GM18867 (cell line): ENCODE measurements at regions not wholly inside any gene's neighbourhood (a gene's known extent, or its start where the extent isn't known, plus 50 kb on each side); places are given as distances from the start of the nearest gene placed in this dataset.
"Not testable (repeated sequence)": the region's sequence is repeated elsewhere in the genome, so short reads cannot be mapped to it uniquely, and the experiment has no call there.

ENCODE experiments used
- ATAC-seq: cut with Tn5 transposase; IDR thresholded peaks from one replicate; pipeline ENCODE4 v1.9.1; 2021; ENCODE audit warnings: mild to moderate bottlenecking, moderate library complexity; ENCODE audit not compliant: unreplicated experiment

GRCh38 chrX:68951942-68952619 is 123.3 kb downstream of the EFNB1 start:
- not testable (repeated sequence) for ATAC-seq

- ATAC-seq = no peak
These were observed 122.1 kb downstream of the EFNB1 start for GRCh38 chrX:68950937-68951336.

DNA sequence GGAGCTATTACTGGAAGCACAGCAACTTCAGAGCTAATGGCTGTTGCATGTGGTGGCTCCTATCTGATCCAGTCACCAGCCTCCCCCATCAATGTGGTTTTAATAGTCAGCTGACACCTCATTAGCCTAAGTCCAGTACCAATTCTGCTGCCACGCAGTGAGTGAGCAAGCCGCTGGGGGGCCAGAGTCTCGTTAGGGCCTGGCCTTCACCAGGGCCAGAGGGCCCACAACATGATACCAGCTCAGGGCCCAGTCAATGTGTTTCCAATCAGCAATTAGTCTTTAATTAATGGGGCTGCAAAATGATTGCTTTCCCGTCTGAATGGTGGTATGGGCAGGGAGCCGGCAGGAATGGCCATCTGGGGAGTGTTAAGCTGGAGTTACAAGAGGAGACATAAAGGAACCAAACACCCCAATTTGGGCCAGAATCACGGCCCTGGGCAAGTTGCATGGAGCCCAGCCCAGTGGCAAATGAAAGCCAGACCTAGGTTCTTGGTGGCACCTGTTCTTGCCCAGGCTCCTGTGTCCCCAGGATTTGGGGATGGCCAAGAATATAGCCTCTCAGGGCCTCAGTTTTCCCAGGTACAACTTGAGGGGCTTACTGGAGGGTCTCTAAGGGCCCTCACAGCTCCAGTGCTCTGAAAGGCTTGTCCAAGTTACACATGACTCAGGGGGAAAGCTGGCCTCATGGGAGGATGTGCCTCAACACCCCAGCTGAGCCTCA is 119.2 kb downstream of the EFNB1 start:
- no peak for ATAC-seq

DNA sequence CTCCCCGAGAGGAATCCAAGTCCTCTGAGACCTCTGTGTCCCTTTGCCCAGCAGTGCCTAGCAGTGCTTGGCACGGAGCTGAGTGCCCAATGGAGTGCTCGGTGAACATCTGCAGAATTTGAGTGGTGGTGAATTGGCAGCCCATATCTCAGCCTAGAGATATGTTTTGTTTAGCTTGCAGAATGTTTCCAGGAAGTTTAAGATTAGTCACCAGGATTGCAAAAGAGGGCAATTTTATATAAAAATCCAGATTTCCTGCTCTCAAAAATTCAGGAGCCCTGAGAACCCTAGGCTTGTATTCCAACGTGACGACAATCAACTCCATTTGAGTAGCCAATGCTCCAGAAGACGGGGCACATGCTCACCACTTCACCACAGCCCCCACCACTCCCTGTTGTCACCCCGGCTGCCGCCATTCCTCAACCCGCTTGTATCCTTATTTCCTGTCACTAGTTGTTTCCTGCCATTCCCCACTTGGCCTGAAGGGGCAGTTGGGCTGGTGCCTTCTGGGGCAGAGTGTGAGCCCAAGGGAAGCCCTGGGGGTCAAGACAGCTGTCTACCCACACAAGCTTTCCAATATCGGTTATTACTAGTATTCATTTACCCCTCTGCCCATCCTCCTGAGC is 116.9 kb downstream of the EFNB1 start:
- ATAC-seq = no peak

- no peak for ATAC-seq
These were observed 116.3 kb downstream of the EFNB1 start for GRCh38 chrX:68945081-68945602.

- no peak for ATAC-seq
These were observed 115.4 kb downstream of the EFNB1 start for GRCh38 chrX:68944211-68944610.

GRCh38 chrX:68942840-68943239 is 114.0 kb downstream of the EFNB1 start:
- ATAC-seq = no peak

DNA sequence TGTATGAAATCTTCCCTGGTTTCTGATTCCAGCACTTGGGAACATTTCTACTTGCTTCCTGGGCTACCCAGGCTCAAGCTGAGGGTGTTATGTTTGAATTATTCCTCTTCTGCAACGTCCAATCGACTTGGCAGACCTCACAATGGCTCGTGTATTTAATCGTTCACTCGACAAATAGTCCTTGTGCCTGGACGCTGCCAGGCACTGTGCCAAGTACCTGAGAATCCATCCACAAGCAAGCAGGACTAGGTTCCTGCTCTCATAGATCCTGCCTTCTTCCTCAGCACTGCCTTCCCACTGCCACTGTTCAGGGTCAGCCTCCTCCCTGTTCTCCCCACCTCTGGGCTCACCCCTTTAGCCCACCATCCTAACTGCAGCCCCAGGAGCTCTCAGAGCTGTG is 113.3 kb downstream of the EFNB1 start:
- ATAC-seq = no peak

- ATAC-seq = no peak
These were observed 112.6 kb downstream of the EFNB1 start for GRCh38 chrX:68941385-68941952.

- no peak for ATAC-seq
These were observed 111.8 kb downstream of the EFNB1 start for GRCh38 chrX:68940601-68941000.

GRCh38 chrX:68939868-68940267 is 111.0 kb downstream of the EFNB1 start:
- no peak for ATAC-seq

- no peak for ATAC-seq
These were observed 109.6 kb downstream of the EFNB1 start for GRCh38 chrX:68938244-68939004.

- no peak for ATAC-seq
These were observed 108.8 kb downstream of the EFNB1 start for GRCh38 chrX:68937581-68937980.

DNA sequence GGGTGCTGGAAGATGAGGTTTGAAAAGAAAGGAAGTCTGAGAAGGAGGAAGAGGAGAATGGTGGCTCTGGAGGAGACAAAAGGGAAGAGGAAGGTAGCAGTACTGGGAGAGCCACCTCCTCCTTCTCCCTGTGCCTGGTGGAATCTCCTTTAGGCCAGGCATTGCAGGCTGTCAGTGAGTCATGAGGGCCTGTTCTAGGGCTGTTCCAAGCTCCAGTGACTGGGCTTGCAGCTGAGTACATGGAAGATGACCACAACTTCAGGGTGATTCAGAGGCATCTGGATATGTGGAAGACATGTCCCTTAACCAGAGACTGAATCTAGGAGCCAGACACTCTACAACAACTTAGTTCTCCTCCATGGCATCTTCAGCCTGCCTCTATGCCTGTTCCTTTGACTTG is 107.8 kb downstream of the EFNB1 start:
- ATAC-seq = no peak

- ATAC-seq = no peak
These were observed 107.3 kb downstream of the EFNB1 start for GRCh38 chrX:68936126-68936525.

- no peak for ATAC-seq
These were observed 106.5 kb downstream of the EFNB1 start for GRCh38 chrX:68935362-68935761.

- ATAC-seq = no peak
These were observed 106.1 kb downstream of the EFNB1 start for GRCh38 chrX:68934922-68935321.

DNA sequence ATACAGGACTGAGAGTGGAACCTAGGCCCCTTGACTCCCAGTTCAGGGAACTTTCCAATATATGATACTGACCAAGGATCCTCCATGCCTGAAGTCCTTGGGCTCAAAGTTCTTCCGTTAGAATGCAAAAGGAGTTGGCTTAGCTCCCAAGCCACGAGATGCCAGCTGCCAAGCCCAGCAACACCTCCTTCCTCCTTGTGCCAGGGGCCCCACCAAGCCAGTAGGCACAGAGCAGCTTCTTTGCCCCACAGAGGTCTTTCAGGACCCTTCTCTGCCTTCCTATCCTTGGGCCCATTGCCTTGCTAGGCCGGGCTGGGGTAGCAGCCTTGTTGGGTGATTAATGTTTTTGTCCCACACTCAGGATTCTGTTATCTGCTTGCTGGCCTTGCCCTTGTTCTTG is 105.6 kb downstream of the EFNB1 start:
- no peak for ATAC-seq

DNA sequence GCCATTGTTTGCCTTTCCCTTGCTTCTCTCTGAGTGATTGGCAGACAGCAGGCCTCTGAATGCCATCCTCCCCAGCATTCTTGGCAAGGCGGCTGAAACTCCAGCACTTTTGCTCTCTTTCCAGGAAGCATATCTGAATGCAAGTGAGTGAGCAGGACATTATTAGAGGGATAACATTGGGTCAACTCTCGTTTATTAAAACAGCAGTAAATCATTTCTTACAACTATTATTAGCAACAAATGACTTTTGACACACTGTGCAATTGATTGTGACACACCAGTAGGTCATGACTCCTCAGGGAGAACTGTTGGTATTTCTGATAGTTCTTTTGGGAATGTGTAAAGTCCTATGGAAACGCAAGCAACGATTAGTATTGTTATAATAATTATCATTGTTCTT is 103.8 kb downstream of the EFNB1 start:
- ATAC-seq = no peak

DNA sequence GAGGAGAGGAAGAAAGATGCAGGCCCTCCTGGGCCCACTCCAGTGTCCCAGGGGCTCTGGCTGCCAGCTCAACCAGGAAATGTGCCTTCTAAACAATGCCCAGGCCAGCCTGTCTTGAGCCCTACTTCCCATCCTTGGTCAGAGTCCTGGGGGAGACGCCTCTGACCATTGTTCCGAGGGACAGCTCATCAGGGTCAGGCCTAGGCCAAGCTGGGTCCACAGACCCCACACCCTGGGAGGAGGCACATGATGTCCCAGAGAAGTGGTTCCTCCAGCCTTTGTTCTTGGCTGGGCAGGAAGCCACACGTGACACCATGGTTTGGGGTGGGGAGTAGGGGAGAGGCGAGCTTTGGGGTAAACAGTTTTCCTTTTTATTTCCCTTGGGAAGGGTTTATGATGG is 102.5 kb downstream of the EFNB1 start:
- no peak for ATAC-seq
